ENCODE measurements at regions not wholly inside any gene's neighbourhood (a gene's known extent, or its start where the extent isn't known, plus 50 kb on each side); places are given as distances from the start of the nearest gene placed in this dataset.

DNA sequence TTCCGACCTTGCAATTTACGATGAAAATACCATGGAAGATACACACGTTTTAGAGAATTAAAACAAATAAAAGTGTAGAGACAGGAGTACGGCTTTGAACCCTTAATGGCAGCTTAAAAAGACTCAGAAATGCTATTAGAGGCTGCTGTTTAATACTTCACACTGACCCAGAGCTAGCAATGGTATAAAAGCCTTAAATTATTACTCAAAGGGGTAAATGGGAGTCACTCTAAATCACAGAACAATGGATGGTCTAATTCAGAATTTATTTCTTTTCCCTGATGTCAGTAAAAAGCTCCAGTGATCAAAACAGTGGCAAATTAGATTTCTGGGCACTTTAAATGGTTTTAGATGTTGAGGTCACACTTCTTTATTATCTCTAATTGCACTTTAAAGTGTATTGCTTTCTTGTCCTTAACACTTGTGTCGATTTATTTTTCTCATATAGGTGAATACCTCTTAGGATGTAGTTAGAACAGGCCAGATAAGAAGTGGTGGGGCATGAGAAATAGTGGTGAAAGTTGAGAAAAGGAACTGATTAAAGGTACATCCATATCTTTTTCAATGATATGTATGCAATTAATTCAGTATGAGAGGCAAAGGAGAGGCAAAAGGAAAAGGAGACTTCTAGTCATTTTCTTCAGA is 252.4 kb upstream of the ANKRD50 start:
- DNase-seq = no peak
- CTCF ChIA-PET = no interaction called here

More for the DNA sequence above, 252.4 kb upstream of the ANKRD50 start:
- no peak overlapping the region for H2BK15ac ChIP-seq (ENCODE audit: low read depth, low read length)
- H3K27me3 ChIP-seq (ENCODE audit: control insufficient read depth, insufficient read depth, low read length) = no peaks in the 10 kb centered on the region
- WGBS, 2 experiments (ENCODE audit: extremely low coverage in 2 of 2, insufficient read length in 1 of 2) = no CpG with 5 or more reads among the region's 5 CpGs
- H3K18ac ChIP-seq (ENCODE audit: low read depth, low read length) = no peak overlapping the region
- H3K4ac ChIP-seq (ENCODE audit: low read depth, low read length) = no peak overlapping the region
- no peak overlapping the region for H2AFZ ChIP-seq (replicated peaks; ENCODE audit: low read length, poor library complexity)
- H2AK5ac ChIP-seq (ENCODE audit: low read depth, low read length) = no peak overlapping the region
- H2BK5ac ChIP-seq (ENCODE audit: low read depth, low read length, poor library complexity, severe bottlenecking) = no peak overlapping the region
- H3K9me1 ChIP-seq (ENCODE audit: insufficient read depth, low read length) = no peaks in the 10 kb centered on the region
- H3K36me3 ChIP-seq (ENCODE audit: control insufficient read depth, insufficient read depth, low read length) = no peaks in the 10 kb centered on the region
- H3K79me1 ChIP-seq (ENCODE audit: low read depth in 1 of 2, low read length in 2 of 2) = no peaks in the 10 kb centered on the region
- no peak overlapping the region for H2BK120ac ChIP-seq (ENCODE audit: low read depth, low read length)
- no peak overlapping the region for H3K9ac ChIP-seq (ENCODE audit: low read depth, low read length)
- H3K27ac ChIP-seq (ENCODE audit: insufficient read depth, low read length) = no peak overlapping the region
- no peak overlapping the region for H3K4me3 ChIP-seq (ENCODE audit: insufficient read depth, low read depth, low read length)
- H3K56ac ChIP-seq (ENCODE audit: extremely low read depth, insufficient read depth, low read length) = no peak overlapping the region
- ATAC-seq (ENCODE audit: low read depth) = no peak
- no peaks in the 10 kb centered on the region for H4K20me1 ChIP-seq (ENCODE audit: insufficient read depth, low read length)
- TF ChIP-seq BHLHE40 (IDR thresholded peaks at IDR 0.05; ENCODE audit: low read depth, low read length) (no peak), ELK1 (IDR thresholded peaks at IDR 0.05; ENCODE audit: borderline replicate concordance, low read depth, low read length) (no peak), POLR2A (IDR thresholded peaks at IDR 0.05; ENCODE audit: low read depth, low read length) (no peak), MXI1 (IDR thresholded peaks at IDR 0.05; ENCODE audit: borderline replicate concordance, low read depth, low read length) (no peak), SMC3 (IDR thresholded peaks at IDR 0.05; ENCODE audit: low read depth, low read length) (no peak), CEBPB (IDR thresholded peaks at IDR 0.05; ENCODE audit: low read depth, low read length) (no peak), CHD1 (IDR thresholded peaks at IDR 0.05; ENCODE audit: low read depth, low read length) (no peak), USF2 (IDR thresholded peaks at IDR 0.05; ENCODE audit: low read depth, low read length) (no peak), FOS (IDR thresholded peaks at IDR 0.05; ENCODE audit: low read depth, low read length) (no peak)
- TF ChIP-seq, protein P1, sequence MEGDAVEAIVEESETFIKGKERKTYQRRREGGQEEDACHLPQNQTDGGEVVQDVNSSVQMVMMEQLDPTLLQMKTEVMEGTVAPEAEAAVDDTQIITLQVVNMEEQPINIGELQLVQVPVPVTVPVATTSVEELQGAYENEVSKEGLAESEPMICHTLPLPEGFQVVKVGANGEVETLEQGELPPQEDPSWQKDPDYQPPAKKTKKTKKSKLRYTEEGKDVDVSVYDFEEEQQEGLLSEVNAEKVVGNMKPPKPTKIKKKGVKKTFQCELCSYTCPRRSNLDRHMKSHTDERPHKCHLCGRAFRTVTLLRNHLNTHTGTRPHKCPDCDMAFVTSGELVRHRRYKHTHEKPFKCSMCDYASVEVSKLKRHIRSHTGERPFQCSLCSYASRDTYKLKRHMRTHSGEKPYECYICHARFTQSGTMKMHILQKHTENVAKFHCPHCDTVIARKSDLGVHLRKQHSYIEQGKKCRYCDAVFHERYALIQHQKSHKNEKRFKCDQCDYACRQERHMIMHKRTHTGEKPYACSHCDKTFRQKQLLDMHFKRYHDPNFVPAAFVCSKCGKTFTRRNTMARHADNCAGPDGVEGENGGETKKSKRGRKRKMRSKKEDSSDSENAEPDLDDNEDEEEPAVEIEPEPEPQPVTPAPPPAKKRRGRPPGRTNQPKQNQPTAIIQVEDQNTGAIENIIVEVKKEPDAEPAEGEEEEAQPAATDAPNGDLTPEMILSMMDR (conservative IDR thresholded peaks at IDR 0.05; ENCODE audit: low read depth, low read length) = no peak
- dilution Hi-C loops (cut with HindIII; ENCODE audit: low sequenced_read_pairs, unreplicated experiment) = no loop called here
- H3K4me1 ChIP-seq (ENCODE audit: control insufficient read depth, insufficient read depth, low read length) = no peaks in the 10 kb centered on the region
- peaks cover 10% of the 10 kb centered on the region for H3K9me3 ChIP-seq (ENCODE audit: control insufficient read depth, insufficient read depth, low read length)
- no peak overlapping the region for H4K8ac ChIP-seq (ENCODE audit: low read depth in 2 of 2, low read length in 2 of 2)
- no peak overlapping the region for H3K4me2 ChIP-seq (ENCODE audit: low read depth, low read length)
- no peak overlapping the region for H3K23ac ChIP-seq (ENCODE audit: low read depth, low read length)
- no peak overlapping the region for H4K5ac ChIP-seq (ENCODE audit: low read depth, low read length)
- no TSS peak for BruUV-seq (replicated peaks)
- in situ Hi-C loops (cut with MboI; ENCODE audit: low sequenced_read_pairs) = no loop called here
- H4K91ac ChIP-seq (ENCODE audit: insufficient read depth, low read depth, low read length) = no peak overlapping the region
- no peak overlapping the region for H2BK20ac ChIP-seq (ENCODE audit: low read depth, low read length)
- H2AK9ac ChIP-seq (replicated peaks; ENCODE audit: low read depth, low read length, poor library complexity) = no peak overlapping the region
- POLR2A ChIA-PET (ENCODE audit: unreplicated experiment) = no interaction called here
- intact Hi-C loops (cut with micrococcal nuclease) = no loop called here
- H3K14ac ChIP-seq (replicated peaks; ENCODE audit: low read depth, low read length) = no peak overlapping the region

Measured in IMR-90 (cell line).